SK-N-MC (cell line): ENCODE measurements at regions not wholly inside any gene's neighbourhood (a gene's known extent, or its start where the extent isn't known, plus 50 kb on each side); places are given as distances from the start of the nearest gene placed in this dataset.

ENCODE experiments used
- EZH2 ChIP-seq: fragments of 200-600 bp; sonication (generic); IDR thresholded peaks from one replicate; pipeline ENCODE4 v1.6.1; 2017; ENCODE audit warnings: antibody characterized with exemption
- POLR2AphosphoS5 ChIP-seq: IDR thresholded peaks from 2 replicates; pipeline ENCODE4 v1.6.1; 2012; ENCODE audit warnings: mild to moderate bottlenecking, low read depth, low read length, borderline replicate concordance

GRCh38 chrX:39899059-39899458 lies 198.7 kb downstream of the BCOR start:
- no peak for TF ChIP-seq POLR2AphosphoS5
- TF ChIP-seq EZH2, result no peak
